Neural cell (in vitro differentiated cells): ENCODE measurements at regions not wholly inside any gene's neighbourhood (a gene's known extent, or its start where the extent isn't known, plus 50 kb on each side); places are given as distances from the start of the nearest gene placed in this dataset.

Experiments
- POLR2AphosphoS5 ChIP-seq: IDR thresholded peaks from 2 replicates; pipeline ENCODE4 v1.6.1; 2012
- TF ChIP-seq, protein P1 (sequence below): fragments of 450-650 bp; IDR thresholded peaks from 2 replicates; pipeline ENCODE4 v1.5.1; 2014; ENCODE audit warnings: antibody characterized with exemption, mild to moderate bottlenecking, moderate library complexity; ENCODE audit not compliant: poor library complexity, severe bottlenecking

GRCh38 chr2:20509770-20510490, 63.1 kb downstream of the RHOB start:
- TF ChIP-seq POLR2AphosphoS5: no peak
- TF ChIP-seq, protein P1, sequence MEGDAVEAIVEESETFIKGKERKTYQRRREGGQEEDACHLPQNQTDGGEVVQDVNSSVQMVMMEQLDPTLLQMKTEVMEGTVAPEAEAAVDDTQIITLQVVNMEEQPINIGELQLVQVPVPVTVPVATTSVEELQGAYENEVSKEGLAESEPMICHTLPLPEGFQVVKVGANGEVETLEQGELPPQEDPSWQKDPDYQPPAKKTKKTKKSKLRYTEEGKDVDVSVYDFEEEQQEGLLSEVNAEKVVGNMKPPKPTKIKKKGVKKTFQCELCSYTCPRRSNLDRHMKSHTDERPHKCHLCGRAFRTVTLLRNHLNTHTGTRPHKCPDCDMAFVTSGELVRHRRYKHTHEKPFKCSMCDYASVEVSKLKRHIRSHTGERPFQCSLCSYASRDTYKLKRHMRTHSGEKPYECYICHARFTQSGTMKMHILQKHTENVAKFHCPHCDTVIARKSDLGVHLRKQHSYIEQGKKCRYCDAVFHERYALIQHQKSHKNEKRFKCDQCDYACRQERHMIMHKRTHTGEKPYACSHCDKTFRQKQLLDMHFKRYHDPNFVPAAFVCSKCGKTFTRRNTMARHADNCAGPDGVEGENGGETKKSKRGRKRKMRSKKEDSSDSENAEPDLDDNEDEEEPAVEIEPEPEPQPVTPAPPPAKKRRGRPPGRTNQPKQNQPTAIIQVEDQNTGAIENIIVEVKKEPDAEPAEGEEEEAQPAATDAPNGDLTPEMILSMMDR: no peak
